OCI-LY3 (cell line): ENCODE measurements at regions not wholly inside any gene's neighbourhood (a gene's known extent, or its start where the extent isn't known, plus 50 kb on each side); places are given as distances from the start of the nearest gene placed in this dataset.

ENCODE experiments used
- CTCF ChIP-seq: fragments of 200-600, 300-600 bp; sonication (generic); IDR thresholded peaks from 2 replicates; pipeline ENCODE4 v1.5.1; 2014; ENCODE audit warnings: antibody characterized with exemption, low read length, low read depth
- EZH2phosphoT487 ChIP-seq: fragments of 200-600 bp; shearing (Covaris generic); IDR thresholded peaks from 2 replicates; pipeline ENCODE4 v1.6.1; 2018; ENCODE audit warnings: antibody characterized with exemption, mixed run types, low read depth

GRCh38 chr3:16089521-16089920, 85.0 kb upstream of the GALNT15 start:
- TF ChIP-seq CTCF = no peak
- no peak for TF ChIP-seq EZH2phosphoT487
